ENCODE measurements at regions not wholly inside any gene's neighbourhood (a gene's known extent, or its start where the extent isn't known, plus 50 kb on each side); places are given as distances from the start of the nearest gene placed in this dataset.

DNA sequence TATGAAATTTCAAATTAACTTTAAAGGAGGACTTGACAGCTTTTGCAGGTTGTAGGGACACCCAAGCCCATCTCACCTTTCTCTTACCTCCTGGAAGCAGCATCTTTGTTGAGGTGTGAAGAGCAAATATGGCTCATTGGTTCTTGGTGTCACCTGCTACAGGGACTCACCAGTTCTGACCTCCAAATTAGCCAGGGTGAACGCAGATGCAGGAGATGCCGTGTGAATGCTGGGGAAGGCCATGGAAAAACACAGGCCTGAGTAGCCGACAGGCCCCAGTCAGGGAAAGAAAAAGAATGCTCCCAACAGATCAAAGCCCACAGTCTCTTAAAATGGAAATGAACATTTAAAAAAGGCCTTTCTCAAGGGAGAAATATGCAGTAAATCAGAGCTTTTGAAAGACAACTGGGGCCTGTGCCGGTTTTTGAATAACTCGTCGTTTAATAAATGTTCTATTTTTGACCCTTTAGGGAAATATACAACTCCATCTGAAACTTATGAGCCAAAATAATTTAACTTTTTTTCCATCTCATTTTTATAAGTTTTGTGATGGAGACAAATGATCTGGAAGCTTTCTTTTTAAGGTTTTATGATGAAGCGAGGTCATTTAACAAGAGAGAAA lies 167.5 kb downstream of the CD83 start:
- H3K9me3 Mint-ChIP-seq (ENCODE audit: unreplicated experiment): peaks cover 2% of the 10 kb centered on the region
- H3K4me1 Mint-ChIP-seq (ENCODE audit: low read depth, unreplicated experiment): peaks cover 4% of the 10 kb centered on the region
- H3K27ac Mint-ChIP-seq (ENCODE audit: unreplicated experiment): no peak overlapping the region
- no peak for DNase-seq
- no peak overlapping the region for H3K4me3 Mint-ChIP-seq (ENCODE audit: unreplicated experiment)
- H3K27me3 Mint-ChIP-seq (ENCODE audit: unreplicated experiment): peaks cover 10% of the 10 kb centered on the region
- peaks cover 4% of the 10 kb centered on the region for H3K36me3 Mint-ChIP-seq (ENCODE audit: unreplicated experiment)
- no peak for TF ChIP-seq CTCF (IDR thresholded peaks at IDR 0.05; ENCODE audit: partially characterized antibody, unreplicated experiment)

DNA sequence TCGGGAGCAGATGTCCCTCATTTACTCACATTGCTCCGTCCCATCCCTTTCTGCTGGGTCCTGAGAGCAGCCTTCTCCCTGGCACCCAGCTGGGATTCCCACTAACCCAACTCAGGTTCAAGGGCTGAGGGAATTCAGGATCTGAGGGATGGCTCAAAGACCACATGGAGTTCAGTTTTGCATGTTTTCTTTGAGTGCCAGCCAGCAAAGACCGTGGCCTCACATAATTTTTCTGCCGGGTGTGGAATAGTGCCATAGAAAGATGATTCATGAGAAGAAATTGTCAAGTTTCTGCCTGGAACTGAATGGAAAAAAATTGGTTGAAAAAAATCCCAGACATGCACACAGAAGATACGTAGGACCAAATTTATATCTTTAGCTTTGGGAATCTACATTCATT lies 168.6 kb downstream of the CD83 start:
- Mint-ChIP-seq H3K4me1 (ENCODE audit: low read depth, unreplicated experiment) (peaks cover 10% of the 10 kb centered on the region), H3K36me3 (ENCODE audit: unreplicated experiment) (no peaks in the 10 kb centered on the region), H3K9me3 (ENCODE audit: unreplicated experiment) (peaks cover 2% of the 10 kb centered on the region), H3K4me3 (ENCODE audit: unreplicated experiment) (no peak overlapping the region), H3K27ac (ENCODE audit: unreplicated experiment) (no peak overlapping the region), H3K27me3 (ENCODE audit: unreplicated experiment) (peaks cover 8% of the 10 kb centered on the region)
- TF ChIP-seq CTCF (IDR thresholded peaks at IDR 0.05; ENCODE audit: partially characterized antibody, unreplicated experiment): no peak
- DNase-seq: no peak

GRCh38 chr6:14286634-14287428 lies 169.3 kb downstream of the CD83 start:
- Mint-ChIP-seq H3K4me3 (ENCODE audit: unreplicated experiment) (no peak overlapping the region), H3K36me3 (ENCODE audit: unreplicated experiment) (no peaks in the 10 kb centered on the region), H3K4me1 (ENCODE audit: low read depth, unreplicated experiment) (peaks cover 10% of the 10 kb centered on the region), H3K9me3 (ENCODE audit: unreplicated experiment) (no peaks in the 10 kb centered on the region), H3K27ac (ENCODE audit: unreplicated experiment) (no peak overlapping the region), H3K27me3 (ENCODE audit: unreplicated experiment) (peaks cover 8% of the 10 kb centered on the region)
- no peak for TF ChIP-seq CTCF (IDR thresholded peaks at IDR 0.05; ENCODE audit: partially characterized antibody, unreplicated experiment)
- no peak for DNase-seq

- H3K27ac Mint-ChIP-seq (ENCODE audit: unreplicated experiment): no peak overlapping the region
- H3K36me3 Mint-ChIP-seq (ENCODE audit: unreplicated experiment): no peaks in the 10 kb centered on the region
- H3K4me1 Mint-ChIP-seq (ENCODE audit: low read depth, unreplicated experiment): peaks cover 10% of the 10 kb centered on the region
- peaks cover 7% of the 10 kb centered on the region for H3K27me3 Mint-ChIP-seq (ENCODE audit: unreplicated experiment)
- H3K4me3 Mint-ChIP-seq (ENCODE audit: unreplicated experiment): no peak overlapping the region
- H3K9me3 Mint-ChIP-seq (ENCODE audit: unreplicated experiment): no peaks in the 10 kb centered on the region
- no peak for TF ChIP-seq CTCF (IDR thresholded peaks at IDR 0.05; ENCODE audit: partially characterized antibody, unreplicated experiment)
- no peak for DNase-seq
Observed at GRCh38 chr6:14287707-14288106, 170.1 kb downstream of the CD83 start.

GRCh38 chr6:14288910-14289309 lies 171.3 kb downstream of the CD83 start:
- Mint-ChIP-seq H3K27me3 (ENCODE audit: unreplicated experiment) (peaks cover 3% of the 10 kb centered on the region), H3K36me3 (ENCODE audit: unreplicated experiment) (peaks cover 4% of the 10 kb centered on the region), H3K4me3 (ENCODE audit: unreplicated experiment) (no peak overlapping the region), H3K9me3 (ENCODE audit: unreplicated experiment) (peaks cover 2% of the 10 kb centered on the region), H3K27ac (ENCODE audit: unreplicated experiment) (no peak overlapping the region), H3K4me1 (ENCODE audit: low read depth, unreplicated experiment) (peaks cover 5% of the 10 kb centered on the region)
- no peak for TF ChIP-seq CTCF (IDR thresholded peaks at IDR 0.05; ENCODE audit: partially characterized antibody, unreplicated experiment)
- no peak for DNase-seq

Measured in glutamatergic neuron (in vitro differentiated cells).